Renal cortical epithelial cell (primary cell): ENCODE measurements at regions not wholly inside any gene's neighbourhood (a gene's known extent, or its start where the extent isn't known, plus 50 kb on each side); places are given as distances from the start of the nearest gene placed in this dataset.

ENCODE experiments used
- DNase-seq: peaks from one replicate; pipeline ENCODE4 v3.0.0-alpha.2; 2011; ENCODE audit warnings: low read depth

DNA sequence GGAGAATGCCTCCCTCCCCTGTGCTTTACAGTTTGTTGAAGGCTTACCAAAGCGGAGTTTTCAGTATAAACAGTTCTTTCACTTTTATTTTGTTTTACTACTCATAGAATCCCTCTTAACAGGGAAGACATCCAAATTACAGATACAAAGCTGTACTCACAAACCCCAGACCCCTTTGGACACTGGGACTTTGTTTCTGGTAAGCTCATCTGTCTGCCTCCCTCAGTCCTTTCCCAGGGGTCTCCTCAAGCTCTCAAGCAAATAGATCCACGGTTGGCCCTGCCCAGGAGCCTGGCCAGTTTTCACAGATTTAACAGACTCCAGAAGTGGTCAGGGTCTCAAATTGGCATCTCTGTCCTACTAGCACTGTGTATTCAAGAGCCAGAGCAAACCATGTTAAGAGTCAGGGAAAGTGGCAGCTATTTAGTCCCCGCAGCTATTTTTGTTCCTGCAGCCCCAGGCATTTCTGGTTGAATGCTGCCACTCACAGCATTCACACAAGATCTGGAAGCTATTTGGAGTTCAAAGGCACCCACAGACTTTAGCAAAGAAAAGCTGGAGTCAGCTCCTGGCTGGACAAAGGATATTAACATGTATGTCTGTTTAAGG is 54.2 kb downstream of the TMEM100 start:
- no peak for DNase-seq

GRCh38 chr17:55666806-55667205 is 55.9 kb downstream of the TMEM100 start:
- no peak for DNase-seq

DNA sequence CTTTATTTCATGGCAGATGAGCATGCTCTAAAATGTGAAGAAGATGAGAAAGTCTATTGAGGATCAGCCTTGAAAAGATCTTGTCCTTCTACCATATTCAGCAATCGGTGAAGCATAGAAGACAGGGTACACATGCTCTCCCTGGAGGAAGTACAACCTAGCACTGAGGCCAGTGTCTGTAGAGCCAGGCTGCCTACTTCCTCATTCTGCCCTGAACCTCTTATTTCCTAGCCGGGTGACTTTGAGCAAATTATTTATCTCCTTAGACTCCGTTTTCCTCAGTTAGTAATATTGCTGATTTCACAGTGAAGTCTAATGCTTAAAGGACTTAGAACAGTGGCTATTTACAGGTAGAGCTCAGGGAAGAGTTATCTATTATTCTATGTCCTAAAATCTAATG is 58.4 kb downstream of the TMEM100 start:
- DNase-seq: no peak

- DNase-seq: no peak
Measured at GRCh38 chr17:55663400-55663799, 59.3 kb downstream of the TMEM100 start.

DNA sequence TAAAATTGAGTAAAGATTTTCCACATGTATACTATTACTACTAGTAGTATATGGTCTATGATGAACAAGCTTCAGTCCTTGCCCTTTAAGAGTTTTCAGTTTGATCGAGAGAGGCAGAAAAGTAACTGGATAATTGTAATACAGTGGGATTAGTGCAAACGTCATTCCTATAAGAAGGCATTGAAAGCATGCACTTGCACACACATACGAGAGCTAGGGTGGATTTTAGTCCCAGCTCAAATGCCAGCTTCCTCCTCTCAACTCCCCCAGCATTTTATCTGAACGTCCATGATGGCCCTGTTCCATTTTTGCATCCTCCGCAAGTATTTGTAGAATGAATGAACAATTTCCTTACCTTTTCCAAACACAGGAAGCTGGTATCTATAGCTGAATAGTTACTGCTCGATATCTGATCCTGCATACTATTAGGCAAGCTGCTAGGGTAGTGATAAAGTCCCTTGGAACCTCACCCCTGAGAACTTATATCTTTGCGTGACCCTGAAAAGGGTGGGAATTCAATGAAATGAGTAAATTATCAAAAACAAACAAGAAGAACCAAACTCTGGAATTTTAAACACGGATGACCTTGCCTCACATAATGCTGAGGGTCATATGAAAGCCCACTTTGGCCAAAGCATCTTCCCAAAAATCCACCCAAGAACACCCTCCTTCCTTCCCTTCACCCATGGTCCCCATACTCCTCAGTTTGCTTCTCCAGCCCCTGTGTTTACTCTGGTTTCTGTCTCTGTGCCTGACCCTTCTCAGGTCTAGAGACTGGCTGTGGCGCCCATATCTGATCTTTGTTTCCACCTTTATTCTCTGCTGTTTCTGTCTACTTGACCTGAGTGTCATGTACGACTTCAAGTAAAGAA is 60.5 kb downstream of the TMEM100 start:
- DNase-seq: no peak

- no peak for DNase-seq
Measured at GRCh38 chr17:55661256-55661758, 61.4 kb downstream of the TMEM100 start.

DNA sequence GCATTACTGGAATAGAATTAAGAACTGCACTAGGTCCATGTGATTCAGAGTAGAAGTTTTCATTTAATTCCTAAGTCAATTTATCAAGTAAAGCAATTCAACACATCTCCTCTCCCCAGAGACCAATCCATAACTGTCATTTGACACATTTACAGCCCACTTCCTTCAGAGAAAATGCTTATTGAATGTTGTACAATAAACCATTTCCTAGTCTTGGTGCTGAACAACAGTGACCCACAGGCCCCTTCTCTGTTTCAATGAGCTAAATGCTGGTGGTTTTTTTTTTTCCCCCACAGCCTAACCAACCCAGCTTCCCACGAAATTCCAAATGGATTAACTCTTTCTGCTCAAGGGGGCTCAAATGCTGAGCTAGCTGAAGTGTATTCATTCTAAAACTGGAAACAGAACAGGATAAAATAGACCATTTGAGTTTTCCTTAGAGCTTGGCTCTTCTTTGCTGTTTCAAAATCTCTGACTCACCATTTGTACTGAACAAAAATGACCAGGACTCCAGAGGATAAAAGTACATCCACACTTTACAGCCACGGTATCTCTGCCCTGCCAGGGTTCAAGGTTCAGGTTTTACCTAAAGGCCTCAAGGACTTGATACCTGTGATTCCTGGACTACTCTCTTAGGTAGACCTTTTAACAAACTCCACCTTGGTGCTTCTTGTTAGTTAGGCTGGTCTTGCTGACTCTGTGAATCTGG is 62.3 kb downstream of the TMEM100 start:
- DNase-seq: peak; percentile 16

GRCh38 chr17:55659661-55660060 is 63.0 kb downstream of the TMEM100 start:
- DNase-seq: no peak

GRCh38 chr17:55655777-55656176 is 66.9 kb downstream of the TMEM100 start:
- no peak for DNase-seq

DNA sequence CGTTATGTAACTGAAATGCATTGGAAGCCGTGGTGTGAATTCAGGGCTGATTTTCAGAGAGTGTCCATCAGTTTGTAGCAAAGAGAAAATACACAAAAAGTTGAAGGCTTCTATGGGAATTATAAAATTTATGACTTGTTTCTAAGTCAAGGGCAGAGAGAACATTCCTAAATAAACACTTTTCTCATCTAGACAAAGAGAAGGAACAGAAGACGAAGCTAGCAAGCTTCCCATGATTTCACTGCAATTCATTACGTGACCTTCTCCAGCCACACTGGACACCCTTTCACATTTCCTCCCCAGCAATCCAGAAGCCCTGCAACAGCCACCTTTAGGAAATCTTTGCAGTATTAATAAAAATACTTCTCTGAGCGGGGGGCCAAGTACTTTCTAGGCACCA is 67.8 kb downstream of the TMEM100 start:
- DNase-seq: no peak

GRCh38 chr17:55654022-55654421 is 68.6 kb downstream of the TMEM100 start:
- DNase-seq: no peak

DNA sequence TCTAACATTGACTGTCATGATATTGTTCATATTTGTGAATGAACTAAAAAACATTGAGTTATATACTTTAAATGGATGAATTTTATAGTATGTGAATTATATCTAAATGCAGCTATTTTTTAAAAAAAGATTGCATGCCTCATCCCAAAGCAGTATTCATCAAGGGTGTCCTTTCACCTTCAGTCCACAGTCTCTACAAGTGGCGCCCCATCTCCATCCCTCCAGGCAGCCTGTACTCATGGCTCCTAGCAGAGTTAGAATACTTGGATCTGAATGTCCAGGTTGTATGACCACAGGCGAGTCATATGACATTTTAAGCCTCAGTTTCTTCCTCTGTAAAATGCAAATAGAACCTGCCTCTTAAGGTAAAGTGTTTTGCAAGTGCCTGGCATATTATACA is 69.8 kb downstream of the TMEM100 start:
- no peak for DNase-seq

DNA sequence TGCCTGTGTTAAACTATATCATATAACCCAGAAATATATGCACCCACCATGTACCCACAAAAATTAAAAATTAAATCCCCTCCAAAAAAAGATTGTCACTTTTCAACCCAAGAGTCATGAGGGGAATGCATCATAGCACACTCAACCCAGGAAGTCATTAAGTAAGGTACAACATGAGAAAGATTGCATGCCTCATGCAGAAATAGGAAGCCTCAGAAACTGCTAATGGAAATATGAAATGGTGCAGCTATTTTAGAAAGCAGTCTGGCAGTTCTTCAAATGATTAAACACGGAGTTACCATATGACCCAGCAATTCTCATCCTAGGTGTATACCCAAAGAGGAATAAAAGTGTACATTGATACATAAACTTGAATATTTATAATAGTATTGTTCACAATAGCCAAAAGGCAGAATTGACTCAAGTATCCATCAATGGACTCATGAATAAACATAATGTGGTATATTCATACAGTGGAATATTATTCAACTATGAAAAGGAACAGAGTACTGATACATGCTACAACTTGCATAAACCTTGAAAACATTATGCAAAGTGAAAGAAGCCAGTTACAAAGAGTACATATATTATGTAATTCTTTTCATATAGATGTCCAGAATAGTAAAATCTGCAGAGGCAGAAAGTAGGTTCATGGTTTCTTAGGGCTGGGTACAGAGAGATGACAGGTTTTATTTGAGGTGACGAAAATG is 70.4 kb downstream of the TMEM100 start:
- no peak for DNase-seq

DNA sequence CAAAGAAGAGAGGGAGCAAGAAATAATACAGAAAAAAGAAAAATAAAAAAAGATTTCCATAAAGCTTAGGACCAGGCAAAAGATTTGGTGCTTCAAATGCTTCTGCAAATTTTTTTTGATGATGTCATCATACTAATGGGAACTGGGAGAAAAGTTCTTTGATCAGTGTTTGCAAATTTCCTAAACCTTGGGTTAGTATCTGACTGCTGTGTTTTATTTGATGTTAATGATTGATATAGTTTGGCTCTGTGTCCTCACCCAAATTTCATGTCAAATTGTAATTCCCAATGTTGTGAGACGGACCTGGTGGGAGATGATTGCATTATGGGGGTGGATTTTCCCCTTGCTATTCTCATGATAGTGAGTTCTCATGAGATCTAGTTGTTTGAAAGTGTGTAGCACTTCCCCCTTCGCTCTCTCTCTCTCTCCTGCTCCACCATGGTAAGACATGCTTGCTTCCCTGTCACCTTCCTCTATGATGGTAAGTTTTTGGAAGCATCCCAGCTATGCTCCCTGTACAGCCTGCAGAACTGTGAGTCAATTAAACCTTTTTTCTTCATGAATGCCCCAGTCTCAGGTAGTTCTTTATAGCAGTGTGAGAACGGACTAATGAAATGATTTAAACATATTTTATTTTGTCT is 72.6 kb downstream of the TMEM100 start:
- no peak for DNase-seq

- DNase-seq: no peak
Measured at GRCh38 chr17:55648086-55648485, 74.6 kb downstream of the TMEM100 start.

GRCh38 chr17:55645361-55645760 is 77.3 kb downstream of the TMEM100 start:
- DNase-seq: no peak

DNA sequence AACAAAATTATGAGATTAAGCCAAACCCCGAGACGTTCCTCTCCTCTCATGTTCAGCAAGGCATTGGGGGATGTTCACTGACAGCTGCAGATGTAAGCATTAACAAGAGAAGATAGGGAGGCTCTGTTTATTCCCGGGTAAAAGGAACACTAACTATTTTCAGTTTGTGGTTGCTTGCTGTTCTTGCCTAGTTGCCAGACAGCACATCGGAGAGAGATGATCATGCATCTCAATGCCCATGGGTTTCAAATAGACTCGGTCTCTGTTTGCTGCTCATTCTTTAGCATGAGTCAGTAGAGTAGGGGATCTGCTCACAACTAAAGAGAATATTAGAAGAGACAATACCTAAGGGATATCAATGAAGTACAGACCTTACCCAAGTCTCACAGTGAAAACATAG is 78.3 kb downstream of the TMEM100 start:
- no peak for DNase-seq

DNA sequence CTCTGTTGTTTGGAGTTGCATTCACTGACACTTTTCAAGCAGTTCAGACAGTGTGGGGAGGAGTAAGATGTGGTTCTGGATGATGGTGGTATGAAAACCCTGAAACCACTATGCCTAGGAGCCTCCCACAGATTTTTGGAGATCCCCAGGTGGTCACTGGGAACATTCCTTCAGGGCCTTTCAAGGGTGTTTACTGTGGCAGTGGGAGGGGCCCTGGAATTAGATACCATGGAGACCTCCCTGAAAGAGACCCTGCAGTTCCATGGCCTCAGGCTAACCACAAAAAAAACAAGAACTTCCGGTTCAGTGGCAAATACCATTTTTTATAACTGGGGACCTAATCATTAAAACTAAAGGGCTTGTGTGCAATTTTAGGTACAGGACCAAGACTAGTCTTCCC is 79.9 kb downstream of the TMEM100 start:
- no peak for DNase-seq

DNA sequence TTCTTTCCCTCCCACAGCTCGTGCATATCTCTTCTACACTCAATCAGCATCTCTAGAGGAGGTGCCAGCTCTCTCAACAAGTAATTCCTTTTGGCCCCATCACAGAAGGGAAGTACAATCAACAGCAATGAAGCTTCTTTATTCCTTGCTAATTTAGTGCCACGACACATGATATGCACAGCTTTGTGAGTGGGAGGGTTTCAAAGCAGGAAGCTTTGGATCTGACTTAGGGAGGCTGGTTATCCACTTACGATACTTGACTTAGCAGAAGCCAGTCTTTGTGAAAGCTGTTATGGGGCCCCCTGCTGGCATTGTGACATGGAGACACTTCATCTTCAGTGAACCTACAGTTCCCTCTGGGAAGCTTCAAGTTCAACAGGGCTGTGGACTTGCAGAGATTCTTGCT is 81.0 kb downstream of the TMEM100 start:
- peak; percentile 50 for DNase-seq

- no peak for DNase-seq
Measured at GRCh38 chr17:55639096-55639495, 83.6 kb downstream of the TMEM100 start.

GRCh38 chr17:55635253-55635914 is 87.3 kb downstream of the TMEM100 start:
- peak; percentile 11 for DNase-seq
